ENCODE measurements at regions not wholly inside any gene's neighbourhood (a gene's known extent, or its start where the extent isn't known, plus 50 kb on each side); places are given as distances from the start of the nearest gene placed in this dataset.
"Not testable (repeated sequence)": the region's sequence is repeated elsewhere in the genome, so short reads cannot be mapped to it uniquely, and the experiment has no call there.

DNA sequence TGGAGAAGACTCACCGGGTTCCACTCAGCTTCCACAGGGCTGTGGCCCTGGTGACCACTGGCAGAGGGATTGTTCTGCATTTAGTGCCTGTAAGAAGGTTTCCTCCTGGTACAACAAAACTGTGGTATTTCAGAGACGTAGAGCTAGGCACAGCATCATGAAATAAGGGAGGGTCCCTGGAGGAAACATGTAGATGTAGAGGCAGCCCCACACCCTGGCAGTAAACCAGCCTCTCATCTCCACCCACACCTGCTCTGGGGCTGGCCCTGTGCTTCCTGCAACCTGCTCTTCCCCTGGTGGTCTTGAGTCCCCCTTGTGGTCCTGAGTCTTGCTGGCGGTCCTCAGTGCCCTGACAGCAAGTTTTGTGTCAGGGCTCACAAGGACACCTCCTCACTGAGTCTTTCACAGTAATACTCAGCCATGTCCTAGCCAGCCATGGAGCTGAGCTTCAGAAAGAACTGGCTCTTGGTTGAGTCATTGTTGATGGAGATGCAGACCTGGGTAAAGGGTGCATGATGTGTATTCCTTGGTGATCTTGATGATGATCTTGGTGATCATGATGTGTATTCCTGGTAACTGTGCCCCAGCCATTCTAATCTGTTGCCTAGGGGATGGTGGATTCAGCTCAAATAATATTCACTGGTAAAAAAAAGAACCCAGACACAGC is 121.8 kb downstream of the OR4M2 start:
- not testable (repeated sequence) for DNase-seq

DNA sequence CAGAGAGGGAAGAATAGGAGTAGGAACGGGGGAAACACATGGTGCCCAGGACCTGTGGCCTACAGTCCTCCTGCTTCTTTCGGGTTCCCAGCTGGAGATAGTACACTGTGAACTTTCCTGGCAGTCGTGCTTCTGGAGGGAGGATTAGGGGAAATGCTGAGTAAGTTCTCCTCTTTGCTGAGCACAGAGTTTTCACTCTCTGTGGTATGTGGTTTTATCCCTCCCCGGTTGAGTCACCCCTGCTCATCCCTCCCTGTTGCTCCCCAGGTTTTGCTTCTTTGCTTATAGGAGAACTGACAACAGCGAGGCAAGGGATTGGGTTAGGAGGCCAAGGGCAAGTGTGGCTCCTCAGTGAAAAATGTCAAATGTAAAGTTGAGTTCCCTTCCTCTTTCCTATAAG is 122.9 kb downstream of the OR4M2 start:
- DNase-seq = not testable (repeated sequence)

DNA sequence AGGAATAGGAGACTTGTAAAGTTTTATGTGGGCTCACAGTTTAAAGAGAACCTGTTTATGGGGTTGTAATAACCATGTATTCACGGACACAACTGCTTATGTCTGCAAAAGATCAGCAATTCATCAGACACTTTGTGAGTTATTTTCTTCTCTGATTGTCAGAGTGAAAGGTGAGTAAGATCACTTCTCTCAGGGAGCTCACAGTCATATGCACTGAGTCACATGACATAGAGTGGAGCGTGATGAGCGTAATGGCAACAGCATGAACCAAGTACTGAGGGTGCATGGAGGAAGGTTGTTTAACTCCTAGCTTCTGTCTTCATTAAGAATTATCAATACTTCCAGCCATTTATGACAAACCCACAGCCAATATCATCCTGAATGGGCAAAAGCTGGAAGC is 128.8 kb downstream of the OR4M2 start:
- DNase-seq = not testable (repeated sequence)

DNA sequence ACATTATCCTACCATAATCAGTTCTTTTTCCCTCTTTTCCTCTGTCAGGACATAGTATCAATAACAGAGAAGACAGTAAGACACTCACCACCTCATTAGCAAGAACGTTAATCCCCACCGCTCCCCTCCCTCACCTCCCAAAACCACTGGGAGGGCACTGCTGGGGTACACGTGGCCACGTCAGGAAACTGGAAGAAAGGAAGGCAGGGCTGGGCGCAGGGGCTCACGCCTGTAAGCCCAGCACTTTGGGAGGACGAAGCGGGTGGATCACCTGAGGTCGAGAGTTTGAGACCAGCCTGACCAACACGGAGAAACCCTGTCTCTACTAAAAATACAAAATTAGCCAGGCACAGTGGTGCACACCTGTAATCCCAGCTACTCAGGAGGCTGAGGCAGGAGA is 142.3 kb downstream of the OR4M2 start:
- not testable (repeated sequence) for DNase-seq

DNA sequence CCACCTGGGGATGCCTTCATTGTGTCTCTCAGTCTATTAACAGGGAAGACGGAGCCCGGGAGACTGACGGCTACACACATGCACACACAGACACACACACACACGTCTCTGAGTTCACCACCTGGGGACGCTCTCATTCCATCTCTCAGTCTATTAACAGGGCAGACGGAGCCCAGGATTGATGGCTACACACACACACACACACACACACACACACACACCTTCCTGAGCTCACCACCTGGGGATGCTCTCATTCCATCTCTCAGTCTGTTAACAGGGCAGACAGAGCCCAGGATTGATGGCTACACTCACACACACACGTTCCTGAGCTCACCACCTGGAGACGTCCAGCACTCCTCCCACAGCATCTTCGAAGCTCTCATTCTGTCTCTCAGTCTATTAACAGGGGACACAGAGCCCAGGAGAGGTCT is 143.9 kb downstream of the OR4M2 start:
- no peak for DNase-seq

DNA sequence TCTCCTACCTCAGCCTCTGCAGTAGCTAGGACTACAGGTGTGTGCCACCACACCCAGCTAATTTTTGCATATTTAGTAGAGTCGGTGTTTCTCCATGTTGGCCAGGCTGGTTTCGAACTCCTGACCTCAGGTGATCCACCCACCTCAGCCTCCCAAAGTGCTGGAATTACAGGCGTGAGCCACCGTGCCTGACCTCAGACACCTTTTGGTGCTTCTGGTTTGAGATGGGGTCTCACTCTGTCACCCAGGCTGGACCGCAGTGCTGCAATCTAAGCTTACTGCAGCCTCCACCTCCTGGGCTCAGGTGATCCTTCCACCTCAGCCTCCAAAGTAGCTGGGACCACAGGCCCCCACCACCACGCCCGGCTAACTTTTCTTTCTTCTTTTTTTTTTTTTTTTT is 144.6 kb downstream of the OR4M2 start:
- not testable (repeated sequence) for DNase-seq

DNA sequence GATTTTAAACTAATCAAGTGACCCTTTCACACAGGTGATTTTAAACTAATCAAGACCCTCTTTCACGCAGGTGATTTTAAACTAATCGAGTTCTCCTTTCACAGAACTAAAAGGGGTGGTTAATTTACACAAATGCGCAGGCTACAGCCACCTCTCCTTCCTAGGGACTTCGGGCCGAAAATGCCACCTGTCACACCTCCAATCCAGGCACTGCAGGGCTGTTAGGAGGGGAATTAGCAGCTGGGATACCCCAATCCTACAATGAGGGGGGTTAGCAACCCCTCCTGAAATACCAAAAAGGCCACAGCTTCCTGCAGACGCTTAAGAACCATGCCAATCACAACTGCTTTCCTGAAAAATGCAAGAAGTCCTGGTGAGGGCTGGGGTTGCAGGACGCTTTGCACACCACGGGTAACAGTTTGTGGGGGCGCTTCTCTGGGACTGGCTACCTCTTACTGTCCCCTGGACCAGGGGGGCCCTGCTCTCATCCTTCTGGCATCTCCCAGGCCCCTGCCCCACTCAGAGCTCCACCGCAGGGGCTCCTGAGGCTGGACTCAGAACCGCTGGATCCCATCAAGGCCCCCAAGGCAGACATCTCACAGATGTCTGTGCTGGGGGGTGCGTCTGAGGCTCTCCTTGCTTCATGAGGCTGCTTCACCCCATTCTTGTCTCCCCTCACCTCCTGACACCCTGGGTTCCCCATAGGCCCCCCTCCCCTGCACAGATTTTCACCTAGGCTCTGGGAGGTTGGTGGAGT is 145.9 kb downstream of the OR4M2 start:
- no peak for DNase-seq

DNA sequence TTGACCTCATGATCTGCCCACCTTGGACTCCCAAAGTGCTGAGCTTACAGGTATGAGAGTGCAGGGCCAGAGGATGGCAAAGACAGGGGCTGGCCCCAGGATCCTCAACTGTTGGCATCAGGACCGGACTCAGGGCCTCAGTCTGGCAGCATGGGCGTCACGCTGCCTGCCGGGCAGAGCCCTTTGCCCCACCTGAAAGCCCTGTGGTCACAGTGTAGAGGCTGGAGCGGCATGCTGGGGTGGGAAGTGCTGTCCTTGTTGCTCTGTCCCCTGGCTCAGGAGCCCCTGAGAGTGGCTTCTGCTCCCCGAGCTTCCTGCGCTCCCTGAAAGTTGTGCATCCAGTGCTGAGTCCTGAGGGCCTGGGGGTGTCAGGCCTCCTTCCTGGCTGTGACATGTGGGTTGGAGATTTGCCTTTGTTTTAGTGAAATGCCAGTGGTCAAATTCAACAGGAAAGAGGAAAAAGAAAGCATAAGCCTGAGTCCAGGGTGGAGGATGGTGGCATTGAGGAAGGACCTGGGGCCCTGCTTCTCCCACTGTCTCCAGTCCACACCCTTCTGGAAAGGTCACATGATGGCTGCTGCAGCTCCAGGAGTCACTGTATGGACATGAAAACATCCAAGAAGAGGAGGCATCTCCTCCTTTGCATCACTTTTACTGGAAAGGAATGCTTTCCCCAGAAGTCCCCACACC is 147.2 kb downstream of the OR4M2 start:
- DNase-seq = no peak

DNA sequence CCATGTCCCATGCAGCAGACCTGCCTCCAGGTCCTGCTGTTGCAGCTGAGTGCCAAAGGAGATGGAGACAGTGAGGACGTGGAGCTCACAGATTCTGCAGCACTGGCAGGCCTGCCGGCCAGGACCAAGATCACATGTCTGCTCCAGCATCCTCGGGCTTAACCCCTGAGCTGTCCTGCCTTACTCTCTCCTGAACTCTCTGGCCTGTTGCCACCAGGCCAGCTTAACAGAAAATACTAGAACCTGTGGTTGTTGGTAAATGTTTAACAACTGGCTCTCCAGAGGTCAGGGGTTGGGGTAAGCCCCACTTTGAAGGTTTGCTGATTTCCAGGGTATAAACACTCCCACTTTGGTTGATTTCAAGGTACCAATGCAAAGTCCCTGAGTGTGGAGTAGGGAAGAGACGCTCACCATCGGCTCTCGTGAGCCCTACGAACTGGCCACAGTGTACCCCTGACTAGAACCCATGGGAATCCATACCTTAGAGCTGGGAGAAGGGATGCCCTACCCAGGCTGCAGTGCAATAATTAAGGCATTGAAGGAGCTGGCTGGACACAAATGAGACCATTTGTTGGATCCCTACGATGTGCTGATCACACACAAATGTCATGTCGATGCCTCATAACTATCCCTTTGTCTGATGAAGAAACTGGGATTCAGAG is 147.9 kb downstream of the OR4M2 start:
- DNase-seq = no peak

DNA sequence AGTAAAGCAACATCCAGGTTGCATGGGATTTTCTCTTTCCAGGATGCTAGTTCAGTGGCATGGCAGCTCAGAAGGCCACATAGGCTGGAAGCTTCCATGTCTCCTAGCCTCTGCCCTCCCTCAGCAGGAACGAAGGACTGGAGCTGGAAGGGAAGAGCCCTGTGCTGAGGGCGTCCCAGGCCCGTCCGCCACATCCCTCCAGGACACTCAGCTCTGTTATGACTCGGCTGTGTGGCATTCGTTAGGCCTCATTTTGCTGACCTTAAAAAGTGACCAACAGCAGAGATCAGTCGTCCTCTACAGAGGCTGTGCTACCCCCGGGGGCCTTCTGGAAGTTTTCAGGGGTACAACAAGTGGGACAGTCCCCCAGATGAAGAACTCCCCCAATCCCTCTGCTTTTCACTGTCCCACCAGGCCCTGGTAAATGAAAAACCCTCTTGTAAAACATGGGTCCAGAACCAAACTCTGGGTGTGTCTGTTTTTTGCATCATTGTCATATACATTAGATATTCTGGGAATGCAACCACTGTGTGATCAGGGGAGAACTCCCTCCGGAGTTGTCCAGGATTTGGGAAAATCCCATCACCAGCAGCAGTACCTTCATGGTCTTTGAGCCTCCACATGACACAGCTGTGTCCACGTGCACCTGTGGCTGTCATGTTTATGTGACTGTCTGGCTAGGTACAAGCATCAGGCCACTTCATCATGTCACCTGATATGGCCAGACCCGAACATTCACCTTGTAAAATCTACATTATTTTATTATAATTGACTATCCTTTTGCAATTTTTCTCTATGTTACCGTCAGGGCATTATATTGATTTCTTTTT is 149.9 kb downstream of the OR4M2 start:
- DNase-seq = no peak

DNA sequence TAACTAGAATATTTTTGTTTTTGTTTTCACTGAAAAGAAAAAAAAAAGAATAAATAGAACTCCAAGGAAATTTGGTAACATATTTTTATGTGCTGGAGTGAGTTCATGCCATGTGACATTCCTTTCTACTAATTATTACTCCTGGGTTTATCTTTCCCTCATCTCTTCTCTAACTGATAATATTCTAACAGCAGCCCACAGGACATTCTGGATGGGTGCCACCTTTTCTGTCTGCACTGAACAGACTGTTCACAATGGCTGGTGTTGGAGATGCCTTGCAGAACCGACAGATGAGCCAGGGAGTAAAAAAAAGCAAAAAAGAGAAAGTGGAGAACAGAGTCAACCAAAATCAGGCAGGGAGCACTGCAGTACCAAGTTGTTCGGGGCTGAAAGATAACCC is 151.3 kb downstream of the OR4M2 start:
- no peak for DNase-seq

DNA sequence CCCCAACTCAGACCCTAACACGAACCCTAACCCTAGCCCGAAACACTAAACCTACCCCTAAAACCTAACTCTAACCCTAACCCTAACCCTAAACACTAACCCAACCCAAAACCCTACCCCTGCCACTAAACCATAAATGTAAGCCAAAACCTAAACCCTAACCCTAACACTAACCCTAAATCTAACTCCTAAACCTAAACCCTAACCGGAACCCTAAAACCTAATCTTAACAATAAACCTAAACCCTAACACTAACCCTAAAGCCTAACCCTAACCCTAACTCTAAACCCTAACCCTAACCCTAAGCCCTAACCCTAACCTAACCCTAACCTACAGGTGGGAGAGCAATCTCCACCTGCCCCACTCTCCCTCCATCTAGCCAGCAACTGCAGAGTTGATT is 152.3 kb downstream of the OR4M2 start:
- DNase-seq = no peak

DNA sequence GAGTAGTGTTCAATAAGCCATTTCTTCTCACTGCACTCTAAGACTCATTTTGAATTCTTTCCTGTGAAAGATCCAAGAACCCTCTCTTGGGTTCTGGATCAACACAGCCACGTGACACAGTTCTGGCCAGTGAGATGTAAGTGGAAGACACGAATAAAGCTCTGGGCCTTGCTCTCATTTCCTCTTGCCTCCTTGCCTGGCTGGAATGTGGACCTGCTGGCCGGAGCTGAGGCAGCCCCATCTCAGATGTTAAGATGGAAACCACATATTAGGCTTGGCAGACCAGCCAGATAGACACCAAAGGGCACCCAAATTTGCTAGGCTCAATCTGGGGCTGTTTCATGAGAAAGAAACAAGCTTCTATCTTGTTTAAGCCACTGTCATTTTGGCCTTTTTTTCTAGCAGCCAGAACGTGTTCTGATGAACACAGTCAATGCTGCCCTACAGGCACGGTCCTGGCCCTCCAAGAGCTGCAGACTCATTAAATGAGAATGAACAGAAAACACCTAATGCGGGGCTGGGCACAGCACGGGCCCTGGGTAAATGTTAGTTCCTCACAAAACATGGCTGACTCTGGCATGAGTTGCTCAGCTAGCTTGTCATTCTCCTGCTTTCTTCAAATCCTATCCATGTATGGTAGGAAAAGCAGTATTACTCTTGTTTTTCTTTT is 155.1 kb downstream of the OR4M2 start:
- DNase-seq = not testable (repeated sequence)

DNA sequence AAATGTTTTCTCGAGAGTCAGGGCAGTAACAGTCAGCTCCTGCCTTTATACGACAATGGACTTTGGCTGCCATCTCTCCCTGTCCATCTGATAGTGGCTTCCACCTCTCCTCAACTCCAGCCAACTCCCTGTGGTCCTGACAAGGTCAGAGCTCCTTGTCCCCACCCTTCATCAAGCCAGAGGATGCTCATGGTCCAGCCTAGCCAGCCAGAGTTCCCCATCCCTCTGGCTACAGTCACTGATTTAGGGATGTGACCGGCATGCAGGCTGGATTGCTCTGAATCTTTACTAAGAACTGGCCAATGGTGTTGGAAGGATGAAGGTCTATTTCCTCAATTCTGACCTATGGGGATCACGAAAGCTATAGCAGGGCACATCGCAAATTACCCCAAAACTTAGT is 156.1 kb downstream of the OR4M2 start:
- DNase-seq = no peak

DNA sequence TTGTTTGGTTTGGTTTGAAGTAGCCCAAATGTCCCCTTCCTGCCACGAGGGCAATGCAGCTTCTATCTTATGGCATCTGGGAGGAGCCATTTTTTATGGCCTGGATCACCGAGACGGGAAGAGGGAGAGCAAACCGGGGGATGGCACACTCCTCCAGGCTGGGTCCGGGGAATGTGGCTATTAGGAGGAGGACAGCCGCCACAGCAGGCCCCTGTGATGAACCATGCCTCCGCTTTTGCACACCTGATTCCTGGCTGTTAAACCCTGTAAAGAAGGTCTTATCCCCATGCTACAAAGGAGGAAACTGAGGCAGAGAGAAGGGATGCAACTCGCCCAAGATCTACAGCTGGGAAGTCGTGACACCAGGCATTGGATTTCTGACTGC is 157.6 kb downstream of the OR4M2 start:
- no peak for DNase-seq

DNA sequence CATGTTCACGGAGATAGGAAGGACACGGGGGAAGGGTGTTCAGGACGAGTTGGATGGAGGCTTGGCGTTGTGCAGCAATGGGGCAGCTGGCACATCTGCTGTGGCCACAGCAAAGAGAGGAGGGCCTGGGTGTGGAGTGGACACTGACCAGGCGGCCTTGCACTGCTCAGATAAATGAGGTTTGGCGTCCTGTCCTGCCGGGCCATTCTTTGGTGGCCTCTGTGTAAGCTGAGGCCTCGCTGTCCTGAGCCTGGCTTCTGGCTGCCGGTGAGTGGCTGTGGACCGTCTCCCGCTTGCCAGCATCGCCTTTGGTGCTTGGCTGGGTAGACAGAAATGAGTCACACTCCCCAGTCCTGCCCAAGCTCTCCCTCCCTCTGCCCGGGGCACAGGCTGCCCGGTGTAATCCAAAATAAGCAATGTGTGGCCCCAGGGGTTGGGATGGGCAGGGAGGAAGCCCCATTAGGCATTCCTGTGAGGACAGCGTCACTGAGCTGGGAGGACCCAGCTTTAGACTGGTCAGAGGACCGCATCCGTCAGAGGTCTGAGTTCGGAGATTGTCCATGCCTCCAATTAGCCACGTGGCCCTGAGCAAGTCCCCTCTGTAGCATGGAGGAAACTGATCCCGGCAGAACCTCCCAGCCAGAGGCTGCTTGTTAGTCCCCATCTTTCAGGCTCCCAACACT is 158.1 kb downstream of the OR4M2 start:
- not testable (repeated sequence) for DNase-seq

DNA sequence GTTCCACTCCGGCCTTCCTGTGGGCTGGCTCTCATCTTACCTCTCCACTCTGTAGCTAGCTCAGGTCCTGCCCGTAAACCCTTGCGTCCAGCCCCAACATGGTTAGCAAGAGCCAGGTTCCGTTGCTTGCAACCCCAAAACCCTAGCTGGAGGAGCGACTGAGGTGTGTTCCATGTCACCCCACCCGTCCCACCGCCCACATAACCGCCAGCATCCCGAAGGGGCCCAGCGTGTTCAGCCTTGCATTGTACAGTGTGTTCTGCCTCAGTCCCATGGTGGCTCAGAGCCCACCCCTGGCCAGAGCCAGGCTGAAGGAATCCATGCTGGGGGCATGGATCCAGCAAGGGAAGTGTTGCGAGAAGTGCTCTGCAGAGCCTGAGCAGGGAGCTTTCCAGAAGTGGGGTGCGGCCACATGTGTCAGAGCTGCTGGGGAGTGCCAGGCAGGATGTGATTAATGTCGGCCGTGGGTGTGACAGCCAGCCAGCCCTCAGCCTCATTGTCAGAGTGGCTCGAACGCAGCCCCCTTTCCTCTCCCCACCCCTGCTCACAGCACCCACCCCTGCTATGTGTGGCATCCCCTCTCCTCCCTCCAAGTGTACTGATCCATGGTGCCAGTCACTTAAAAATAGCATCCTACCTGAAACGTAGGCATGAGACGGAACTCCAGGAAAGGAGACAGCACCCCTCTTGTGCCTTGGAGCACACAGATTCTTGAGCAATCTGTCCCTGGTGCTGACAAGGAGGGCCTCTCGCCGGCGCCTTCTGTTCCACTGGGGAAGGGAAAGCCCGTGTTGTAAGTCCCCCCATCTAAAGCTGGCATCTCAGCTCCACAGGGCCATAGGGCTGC is 158.9 kb downstream of the OR4M2 start:
- DNase-seq = not testable (repeated sequence)

DNA sequence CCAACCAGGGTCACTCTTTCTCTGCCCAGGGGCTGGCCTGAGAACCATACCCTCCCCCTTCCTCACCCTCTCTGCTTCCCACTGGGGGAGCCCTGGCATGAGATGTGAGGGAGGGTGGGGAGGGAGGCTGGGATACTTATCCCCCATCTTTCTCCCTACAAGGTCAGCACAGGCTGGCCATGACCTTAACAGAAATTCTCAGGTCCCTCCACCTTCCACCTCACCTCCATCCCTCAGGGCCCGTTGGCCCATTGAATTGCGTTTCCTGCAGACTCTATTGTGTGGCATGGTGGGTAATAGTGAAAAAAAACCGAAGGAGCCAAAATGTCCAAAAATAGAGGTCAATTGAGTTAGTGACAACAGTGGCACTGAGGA is 159.5 kb downstream of the OR4M2 start:
- no peak for DNase-seq

DNA sequence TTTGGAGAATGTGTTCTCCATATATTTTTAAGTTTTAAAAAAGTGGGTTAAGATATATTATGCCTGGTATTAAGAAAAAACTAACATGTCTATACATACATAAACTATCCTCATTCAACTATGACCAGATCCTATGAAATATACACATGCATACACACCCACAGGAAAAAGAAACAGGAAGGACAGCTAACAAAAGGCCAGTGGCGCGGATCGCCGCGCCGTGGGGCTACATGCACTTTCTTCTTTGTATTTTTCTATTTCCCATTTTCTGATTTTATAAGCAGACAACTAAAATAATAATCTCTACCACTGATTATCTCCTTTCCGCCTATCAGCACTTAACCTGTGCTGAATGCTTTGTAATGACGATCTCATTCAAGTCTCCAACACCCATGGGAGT is 160.1 kb downstream of the OR4M2 start:
- no peak for DNase-seq

DNA sequence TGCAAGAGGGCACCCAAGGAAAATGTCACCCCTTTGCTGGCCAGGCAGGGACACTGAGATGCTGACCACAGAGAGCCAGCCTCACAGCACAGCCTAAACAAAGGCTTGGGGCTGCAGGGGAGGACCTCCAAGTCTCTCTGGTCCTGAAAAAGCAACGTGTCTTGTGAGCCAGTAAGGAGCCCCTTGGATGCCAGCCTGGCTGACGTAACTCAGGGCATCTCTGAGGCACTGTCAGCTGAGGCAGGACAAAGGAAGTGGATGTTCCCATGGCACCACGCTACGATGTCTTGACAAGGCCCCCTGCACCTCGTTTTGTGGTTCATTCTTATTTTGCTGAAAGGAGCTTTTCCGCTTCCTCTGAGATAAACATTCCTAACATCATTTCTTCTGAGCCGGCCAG is 160.7 kb downstream of the OR4M2 start:
- no peak for DNase-seq
